BE2C (cell line): ENCODE measurements at regions not wholly inside any gene's neighbourhood (a gene's known extent, or its start where the extent isn't known, plus 50 kb on each side); places are given as distances from the start of the nearest gene placed in this dataset.

Experiments
- DNase-seq: peaks from one replicate; pipeline ENCODE4 v3.0.0-alpha.2; 2020
- H3K27me3 ChIP-seq: fragments of 250-450 bp; sonication (Bioruptor Pico); 2 replicates; pipeline ENCODE4 v1.5.1; 2020; ENCODE audit warnings: mild to moderate bottlenecking
- H3K36me3 ChIP-seq: fragments of 250-450 bp; sonication (Bioruptor Pico); 2 replicates; pipeline ENCODE4 v1.5.1; 2020; ENCODE audit warnings: mild to moderate bottlenecking
- H3K4me1 ChIP-seq: fragments of 250-450 bp; sonication (Bioruptor Pico); 2 replicates; pipeline ENCODE4 v1.5.1; 2020
- H3K4me3 ChIP-seq: 2 replicates; pipeline ENCODE4 v1.5.1; 2011; ENCODE audit warnings: low read depth, low read length
- H3K9me3 ChIP-seq: fragments of 250-450 bp; sonication (Bioruptor Pico); 2 replicates; pipeline ENCODE4 v1.5.1; 2020
- CTCF ChIP-seq: IDR thresholded peaks from 2 replicates; pipeline ENCODE4 v1.5.1; 2012; ENCODE audit warnings: mild to moderate bottlenecking, low read depth, low read length

DNA sequence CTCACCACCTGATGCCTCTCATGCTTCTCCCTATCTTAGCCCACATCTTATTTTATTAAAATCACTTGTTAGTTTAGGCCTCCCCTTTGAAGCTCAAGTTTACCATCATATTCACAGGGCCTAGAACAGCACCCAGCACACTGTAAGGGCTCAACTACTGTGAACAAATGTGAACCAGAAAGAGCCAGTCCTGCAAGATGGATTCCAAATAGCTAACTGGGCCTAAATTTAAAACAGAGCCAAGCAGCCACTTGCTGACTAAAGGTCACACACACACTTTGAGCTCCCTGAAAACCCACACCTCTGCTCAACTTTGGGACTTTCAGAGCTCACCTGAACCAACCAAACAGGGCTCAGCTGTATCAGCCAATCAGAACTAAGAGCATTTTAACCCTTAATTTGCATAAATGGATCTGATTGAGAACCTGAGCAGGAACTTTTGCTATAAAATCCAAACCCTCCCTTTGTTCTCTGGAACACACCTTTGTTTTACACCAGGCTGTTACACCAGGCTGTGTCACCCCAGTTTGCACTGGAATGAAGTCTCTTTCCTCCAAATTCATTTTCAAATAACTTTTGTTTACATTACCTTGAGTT is 62.1 kb upstream of the EXOC1L start:
- no peak for TF ChIP-seq CTCF
- H3K4me1 ChIP-seq, result no peaks in the 10 kb centered on the region
- H3K9me3 ChIP-seq, result no peaks in the 10 kb centered on the region
- no peaks in the 10 kb centered on the region for H3K36me3 ChIP-seq
- H3K4me3 ChIP-seq, result no peak overlapping the region
- no peaks in the 10 kb centered on the region for H3K27me3 ChIP-seq
- no peak for DNase-seq

DNA sequence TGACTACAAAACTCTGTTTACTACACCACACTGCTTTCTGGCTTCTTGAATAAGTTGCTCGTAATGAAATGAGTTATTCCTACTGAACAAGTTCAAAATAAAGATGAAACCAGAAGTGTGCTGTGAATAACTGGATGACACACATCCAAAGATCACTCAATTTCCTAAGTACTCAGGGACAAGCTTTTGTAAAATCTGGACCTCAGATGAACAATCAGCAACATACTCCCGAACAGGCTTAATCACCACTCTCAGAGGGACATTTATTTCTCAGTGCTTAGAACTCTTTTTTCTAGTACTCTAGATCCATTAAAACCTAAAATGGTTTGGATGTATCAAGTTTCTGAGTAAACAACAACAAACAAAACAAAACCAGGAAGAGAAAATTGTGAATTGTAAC is 61.5 kb upstream of the EXOC1L start:
- TF ChIP-seq CTCF, result no peak
- no peaks in the 10 kb centered on the region for H3K36me3 ChIP-seq
- no peaks in the 10 kb centered on the region for H3K4me1 ChIP-seq
- no peak for DNase-seq
- H3K9me3 ChIP-seq, result no peaks in the 10 kb centered on the region
- no peak overlapping the region for H3K4me3 ChIP-seq
- no peaks in the 10 kb centered on the region for H3K27me3 ChIP-seq

DNA sequence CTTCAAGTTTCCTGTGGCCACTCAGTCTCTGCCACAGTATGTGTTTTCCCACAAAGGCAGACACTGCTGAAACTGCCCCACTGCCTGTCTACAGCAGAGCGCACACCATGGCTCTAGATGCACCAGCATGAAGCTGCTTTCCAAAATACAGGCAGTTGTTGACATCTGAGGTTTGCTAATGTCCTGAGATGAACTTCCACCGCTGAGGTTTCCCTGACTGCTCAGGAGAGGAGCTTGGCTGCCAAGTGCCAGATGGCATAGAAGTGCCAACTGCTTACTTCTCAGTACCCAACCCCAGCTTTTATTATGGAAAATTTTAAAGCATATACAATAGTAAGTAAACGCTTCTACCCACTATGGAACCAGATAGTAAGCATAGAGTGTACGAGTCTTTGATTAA is 61.0 kb upstream of the EXOC1L start:
- H3K27me3 ChIP-seq, result no peaks in the 10 kb centered on the region

DNA sequence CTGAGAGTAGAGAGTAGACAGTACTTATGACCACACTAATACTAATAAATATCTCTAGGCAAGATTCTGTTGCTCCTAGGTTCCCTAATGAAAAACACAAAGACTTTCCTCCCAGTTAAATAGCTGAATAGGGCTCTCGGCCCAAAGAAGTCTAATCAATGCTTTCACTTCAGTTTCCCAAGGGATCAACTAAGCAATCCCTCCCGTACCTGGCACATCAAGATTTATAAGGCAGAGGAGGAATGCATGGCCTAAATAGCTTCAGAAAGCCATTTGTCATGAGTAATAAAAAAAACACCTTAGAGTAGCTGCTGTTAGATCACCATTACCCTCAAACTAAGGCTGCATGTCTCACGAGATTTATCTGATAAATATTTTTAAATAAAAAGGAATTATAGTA is 56.8 kb upstream of the EXOC1L start:
- Histone ChIP-seq H3K4me3 (no peak overlapping the region), H3K36me3 (no peaks in the 10 kb centered on the region), H3K4me1 (no peaks in the 10 kb centered on the region), H3K27me3 (no peaks in the 10 kb centered on the region), H3K9me3 (no peaks in the 10 kb centered on the region)
- DNase-seq, result no peak
- TF ChIP-seq CTCF, result no peak

More for the DNA sequence above, 61.0 kb upstream of the EXOC1L start:
- Histone ChIP-seq H3K4me1 (no peaks in the 10 kb centered on the region), H3K36me3 (no peaks in the 10 kb centered on the region), H3K4me3 (no peak overlapping the region), H3K9me3 (no peaks in the 10 kb centered on the region)
- no peak for TF ChIP-seq CTCF
- no peak for DNase-seq

DNA sequence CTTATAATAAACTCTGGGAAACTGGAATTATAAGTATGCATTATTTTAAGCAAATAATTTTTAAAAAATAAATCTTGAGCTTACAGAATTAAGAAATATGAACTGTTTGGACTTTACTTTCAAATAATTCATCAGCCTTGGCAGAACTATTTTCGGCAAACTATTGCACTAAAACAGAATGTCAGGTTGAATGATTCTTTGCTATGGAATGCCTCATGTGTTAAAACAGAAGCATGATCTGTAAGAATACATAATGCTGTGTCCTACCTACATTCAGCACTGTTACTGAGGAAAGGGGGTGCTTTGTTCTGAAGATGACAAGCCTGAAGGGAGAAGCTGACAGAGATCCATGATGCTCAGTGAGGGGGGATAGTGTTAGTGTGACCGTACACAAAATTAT is 55.6 kb upstream of the EXOC1L start:
- TF ChIP-seq CTCF, result no peak
- Histone ChIP-seq H3K27me3 (no peaks in the 10 kb centered on the region), H3K4me3 (no peak overlapping the region), H3K36me3 (no peaks in the 10 kb centered on the region), H3K4me1 (peaks cover 7% of the 10 kb centered on the region), H3K9me3 (no peaks in the 10 kb centered on the region)
- DNase-seq, result no peak

DNA sequence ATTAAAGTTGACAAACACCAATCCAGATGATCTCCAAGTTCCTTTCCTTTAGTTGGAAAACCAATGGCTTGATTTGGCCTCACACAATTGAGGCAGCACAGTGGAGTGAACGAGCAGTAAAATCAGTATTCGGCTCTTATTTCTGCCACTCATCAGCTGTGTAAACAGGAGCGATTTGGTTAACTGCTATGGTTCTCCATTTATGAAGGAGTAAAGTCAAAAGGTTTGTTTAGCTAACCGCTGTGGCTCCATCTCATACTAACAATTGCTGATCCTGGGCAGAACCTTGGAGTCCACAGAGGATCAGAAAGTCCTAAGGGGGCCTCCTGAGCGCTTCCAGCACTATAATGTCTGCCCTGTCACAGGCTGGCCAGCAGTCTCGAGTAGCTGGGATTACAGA is 54.5 kb upstream of the EXOC1L start:
- H3K4me1 ChIP-seq, result peaks cover 7% of the 10 kb centered on the region
- no peaks in the 10 kb centered on the region for H3K27me3 ChIP-seq
- H3K36me3 ChIP-seq, result no peaks in the 10 kb centered on the region
- no peak overlapping the region for H3K4me3 ChIP-seq
- no peak for TF ChIP-seq CTCF
- H3K9me3 ChIP-seq, result no peaks in the 10 kb centered on the region
- DNase-seq, result no peak
